ENCODE measurements at regions not wholly inside any gene's neighbourhood (a gene's known extent, or its start where the extent isn't known, plus 50 kb on each side); places are given as distances from the start of the nearest gene placed in this dataset.

- no peaks in the 10 kb centered on the region for H3K9me3 ChIP-seq (ENCODE audit: control insufficient read depth, insufficient read depth, low read depth, low read length)
- no peak overlapping the region for H2AFZ ChIP-seq (ENCODE audit: low read length)
- no peak overlapping the region for H3K27ac ChIP-seq (ENCODE audit: insufficient read depth, low read length)
- H3K4me2 ChIP-seq (ENCODE audit: extremely low read depth, insufficient read depth, low read length) = no peak overlapping the region
- H3K36me3 ChIP-seq (ENCODE audit: control insufficient read depth, insufficient read depth, low read length) = no peaks in the 10 kb centered on the region
- no peak overlapping the region for H3K4me3 ChIP-seq (replicated peaks in 1 of 4; ENCODE audit: control extremely low read depth in 1 of 4, insufficient read depth in 1 of 4, low read depth in 3 of 4, low read length in 4 of 4)
- no peaks in the 10 kb centered on the region for H3K79me2 ChIP-seq (ENCODE audit: control insufficient read depth, insufficient read depth, low read length)
- no peaks in the 10 kb centered on the region for H4K20me1 ChIP-seq (ENCODE audit: control insufficient read depth, extremely low read depth, insufficient read depth, low read length)
- no peak for DNase-seq (ENCODE audit: low read depth in 2 of 2)
- TF ChIP-seq CTCF (conservative IDR thresholded peaks at IDR 0.05 in 1 of 2, IDR thresholded peaks at IDR 0.05 in 1 of 2; ENCODE audit: low read depth in 1 of 2, low read length in 2 of 2) (no peak), EZH2 (IDR thresholded peaks at IDR 0.05; ENCODE audit: low read length, missing control alignments) (no peak)
- no peaks in the 10 kb centered on the region for H3K4me1 ChIP-seq (ENCODE audit: control insufficient read depth, extremely low read depth, insufficient read depth, low read length)
- no peak overlapping the region for H3K9ac ChIP-seq (ENCODE audit: insufficient read depth, low read length)
- peaks cover 4% of the 10 kb centered on the region for H3K27me3 ChIP-seq (ENCODE audit: control insufficient read depth, insufficient read depth, low read length)
These were observed 482.1 kb downstream of the RPS24 start for GRCh38 chr10:78515873-78516153.

GRCh38 chr10:78516236-78516635 lies 482.6 kb downstream of the RPS24 start:
- no peaks in the 10 kb centered on the region for H4K20me1 ChIP-seq (ENCODE audit: control insufficient read depth, extremely low read depth, insufficient read depth, low read length)
- H3K9ac ChIP-seq (ENCODE audit: insufficient read depth, low read length) = no peak overlapping the region

GRCh38 chr10:78516756-78517155 lies 483.1 kb downstream of the RPS24 start:
- no peaks in the 10 kb centered on the region for H3K9me3 ChIP-seq (ENCODE audit: control insufficient read depth, insufficient read depth, low read depth, low read length)
- no peak overlapping the region for H3K9ac ChIP-seq (ENCODE audit: insufficient read depth, low read length)
- TF ChIP-seq CTCF (conservative IDR thresholded peaks at IDR 0.05 in 1 of 2, IDR thresholded peaks at IDR 0.05 in 1 of 2; ENCODE audit: low read depth in 1 of 2, low read length in 2 of 2) (no peak), EZH2 (IDR thresholded peaks at IDR 0.05; ENCODE audit: low read length, missing control alignments) (no peak)
- H3K4me2 ChIP-seq (ENCODE audit: extremely low read depth, insufficient read depth, low read length) = no peak overlapping the region
- H3K4me3 ChIP-seq (replicated peaks in 1 of 4; ENCODE audit: control extremely low read depth in 1 of 4, insufficient read depth in 1 of 4, low read depth in 3 of 4, low read length in 4 of 4) = no peak overlapping the region
- H3K4me1 ChIP-seq (ENCODE audit: control insufficient read depth, extremely low read depth, insufficient read depth, low read length) = no peaks in the 10 kb centered on the region
- no peak overlapping the region for H3K27ac ChIP-seq (ENCODE audit: insufficient read depth, low read length)
- peaks cover 4% of the 10 kb centered on the region for H3K27me3 ChIP-seq (ENCODE audit: control insufficient read depth, insufficient read depth, low read length)
- DNase-seq (ENCODE audit: low read depth in 2 of 2) = no peak
- no peaks in the 10 kb centered on the region for H3K36me3 ChIP-seq (ENCODE audit: control insufficient read depth, insufficient read depth, low read length)
- no peaks in the 10 kb centered on the region for H3K79me2 ChIP-seq (ENCODE audit: control insufficient read depth, insufficient read depth, low read length)
- H2AFZ ChIP-seq (ENCODE audit: low read length) = no peak overlapping the region
- H4K20me1 ChIP-seq (ENCODE audit: control insufficient read depth, extremely low read depth, insufficient read depth, low read length) = no peaks in the 10 kb centered on the region

More at GRCh38 chr10:78516236-78516635, 482.6 kb downstream of the RPS24 start:
- DNase-seq (ENCODE audit: low read depth in 2 of 2) = no peak
- Histone ChIP-seq H2AFZ (ENCODE audit: low read length) (no peak overlapping the region), H3K9me3 (ENCODE audit: control insufficient read depth, insufficient read depth, low read depth, low read length) (no peaks in the 10 kb centered on the region), H3K4me3 (replicated peaks in 1 of 4; ENCODE audit: control extremely low read depth in 1 of 4, insufficient read depth in 1 of 4, low read depth in 3 of 4, low read length in 4 of 4) (no peak overlapping the region), H3K27me3 (ENCODE audit: control insufficient read depth, insufficient read depth, low read length) (peaks cover 4% of the 10 kb centered on the region), H3K4me2 (ENCODE audit: extremely low read depth, insufficient read depth, low read length) (no peak overlapping the region), H3K79me2 (ENCODE audit: control insufficient read depth, insufficient read depth, low read length) (no peaks in the 10 kb centered on the region), H3K4me1 (ENCODE audit: control insufficient read depth, extremely low read depth, insufficient read depth, low read length) (no peaks in the 10 kb centered on the region), H3K27ac (ENCODE audit: insufficient read depth, low read length) (no peak overlapping the region), H3K36me3 (ENCODE audit: control insufficient read depth, insufficient read depth, low read length) (no peaks in the 10 kb centered on the region)
- TF ChIP-seq EZH2 (IDR thresholded peaks at IDR 0.05; ENCODE audit: low read length, missing control alignments) (no peak), CTCF (conservative IDR thresholded peaks at IDR 0.05 in 1 of 2, IDR thresholded peaks at IDR 0.05 in 1 of 2; ENCODE audit: low read depth in 1 of 2, low read length in 2 of 2) (no peak)
